HepG2 (cell line): ENCODE measurements at regions not wholly inside any gene's neighbourhood (a gene's known extent, or its start where the extent isn't known, plus 50 kb on each side); places are given as distances from the start of the nearest gene placed in this dataset.

Source experiments
- ATAC-seq: fragments of 200-7000 bp; cut with Tn5 transposase; 3 replicates; pipeline ENCODE4 v1.9.1; 2020; ENCODE audit warnings: mild to moderate bottlenecking, moderate library complexity
- BruUV-seq: library from RNA; stranded (reverse); fragments of 400-500 nt; replicated peaks from 2 replicates; lab custom pipeline; 2021; lab: Mats Ljungman, UMichigan
- CTCF ChIA-PET: fragments of 300-600 bp; formaldehyde crosslinking; extraction: SDS; loops from one replicate; lab custom pipeline; 2021; ENCODE audit warnings: low total read pairs, inconsistent platforms, low intra/inter-chr PET ratio; lab: Yijun Ruan, JAX
- POLR2A ChIA-PET: fragments of 350-600 bp; sonication (Branson Sonifier 250); formaldehyde crosslinking; loops from one replicate; lab custom pipeline; 2020; ENCODE audit warnings: antibody characterized with exemption, inconsistent platforms; lab: Yijun Ruan, JAX
- DNase-seq: peaks from one replicate; pipeline ENCODE4 v3.0.0-alpha.2; 2015; ENCODE audit warnings: low spot score
- FAIRE-seq: peaks from 3 replicates; lab custom pipeline; 2011; peaks lifted over from hg19 to GRCh38; lab: Jason Lieb, UNC
- H2AFZ ChIP-seq: one replicate; pipeline ENCODE4 v1.6.1; 2011; ENCODE audit warnings: low read length, inconsistent platforms
- H3K27ac ChIP-seq: fragments of 300-600 bp; 3 replicates; pipeline ENCODE4 v1.8.0; 2011; ENCODE audit warnings: mixed run types, mild to moderate bottlenecking, mixed read lengths, low read length, inconsistent platforms; ENCODE audit not compliant: insufficient read depth; ENCODE audit errors: extremely low read length
- H3K27me3 ChIP-seq, 2 experiments: fragments of 200-600 bp in 1 of 2; 2 replicates in 1 of 2; 3 replicates in 1 of 2; pipeline versions ENCODE4 v1.6.0 to v1.8.0; 2011; ENCODE audit warnings: low read length in 2 of 2, mild to moderate bottlenecking in 2 of 2, moderate library complexity in 2 of 2, inconsistent platforms in 1 of 2; ENCODE audit not compliant: insufficient read depth in 2 of 2, control insufficient read depth in 1 of 2
- H3K36me3 ChIP-seq, 2 experiments: fragments of 200-600 bp in 1 of 2; replicated peaks in 1 of 2; 2 replicates in 1 of 2; 3 replicates in 1 of 2; pipeline versions ENCODE4 v1.5.1 to v1.8.0; 2011; ENCODE audit warnings: low read length in 2 of 2, inconsistent platforms in 1 of 2; ENCODE audit not compliant: insufficient read depth in 2 of 2, control insufficient read depth in 1 of 2
- H3K4me1 ChIP-seq: 2 replicates; pipeline ENCODE4 v1.5.1; 2012; ENCODE audit warnings: low read length, inconsistent platforms; ENCODE audit not compliant: insufficient read depth
- H3K4me2 ChIP-seq: 2 replicates; pipeline ENCODE4 v1.6.0; 2011; ENCODE audit warnings: low read depth, low read length, inconsistent platforms
- H3K4me3 ChIP-seq, 3 experiments: fragments of 200-600 bp in 1 of 3; sonication (generic), shearing (Covaris generic) in 1 of 3; replicated peaks in 1 of 3; 2 replicates each; pipeline ENCODE4 v1.5.1; 2011 to 2016; ENCODE audit warnings: low read length in 3 of 3, inconsistent platforms in 2 of 3, low read depth in 2 of 3, mild to moderate bottlenecking in 2 of 3, control low read depth in 1 of 3, mixed read lengths in 1 of 3; ENCODE audit not compliant: insufficient read depth in 1 of 3
- H3K79me2 ChIP-seq: one replicate; pipeline ENCODE4 v1.6.1; 2011; ENCODE audit warnings: low read length, inconsistent platforms; ENCODE audit not compliant: insufficient read depth
- H3K9ac ChIP-seq: 2 replicates; pipeline ENCODE4 v1.6.0; 2011; ENCODE audit warnings: mild to moderate bottlenecking, low read depth, low read length, inconsistent platforms; ENCODE audit not compliant: insufficient read depth
- H3K9me3 ChIP-seq: 2 replicates; pipeline ENCODE4 v1.5.1; 2012; ENCODE audit warnings: mild to moderate bottlenecking, low read length
- H4K20me1 ChIP-seq: 2 replicates; pipeline ENCODE4 v1.6.0; 2011; ENCODE audit warnings: inconsistent platforms, mild to moderate bottlenecking, low read length, moderate library complexity; ENCODE audit not compliant: insufficient read depth
- HDAC1 ChIP-seq: sonication (generic); formaldehyde crosslinking; IDR thresholded peaks from 2 replicates; pipeline ENCODE4 v1.5.1; 2020; ENCODE audit warnings: mild to moderate bottlenecking, missing genetic modification reagents
- HNF4G ChIP-seq, 2 experiments: sonication (generic) in 1 of 2; formaldehyde crosslinking in 1 of 2; IDR thresholded peaks; 2 replicates each; pipeline versions ENCODE4 v1.4.0 to v1.6.1; 2011 to 2020; ENCODE audit warnings: borderline replicate concordance in 2 of 2, low read depth in 2 of 2, mild to moderate bottlenecking in 2 of 2, low read length in 1 of 2, missing genetic modification reagents in 1 of 2, moderate library complexity in 1 of 2
- NFE2 ChIP-seq: sonication (generic); formaldehyde crosslinking; IDR thresholded peaks from 2 replicates; pipeline ENCODE4 v1.4.0; 2020; ENCODE audit warnings: missing genetic modification reagents
- POGZ ChIP-seq: sonication (generic); formaldehyde crosslinking; IDR thresholded peaks from 2 replicates; pipeline ENCODE4 v1.4.0; 2020; ENCODE audit warnings: mild to moderate bottlenecking, missing genetic modification reagents
- ZNF17 ChIP-seq: sonication (generic); formaldehyde crosslinking; IDR thresholded peaks from 2 replicates; pipeline ENCODE4 v1.5.0; 2020; ENCODE audit warnings: mild to moderate bottlenecking, missing genetic modification reagents
- ZNF205 ChIP-seq: IDR thresholded peaks from 2 replicates; pipeline ENCODE4 v1.6.1; 2018; ENCODE audit warnings: missing biosample characterization, missing genetic modification reagents
- ZNF224 ChIP-seq: sonication (generic); formaldehyde crosslinking; IDR thresholded peaks from 2 replicates; pipeline ENCODE4 v1.5.0; 2020; ENCODE audit warnings: mild to moderate bottlenecking, missing genetic modification reagents
- ZNF33B ChIP-seq: sonication (generic); formaldehyde crosslinking; IDR thresholded peaks from 2 replicates; pipeline ENCODE4 v1.5.1; 2020; ENCODE audit warnings: mild to moderate bottlenecking, missing genetic modification reagents
- ZSCAN12 ChIP-seq: sonication (generic); formaldehyde crosslinking; IDR thresholded peaks from 2 replicates; pipeline ENCODE4 v1.9.0; 2021; ENCODE audit warnings: mild to moderate bottlenecking, missing genetic modification reagents
- WGBS: methylation state at CpG from one replicate; pipeline ENCODE4 v1.1.6; 2017; ENCODE audit warnings: low lambda C conversion rate; 5-methylcytosine and 5-hydroxymethylcytosine counted together
- in situ Hi-C: cut with HindIII; loops from 2 replicates; pipeline ENCODE4 v1.10.0; 2017; ENCODE audit warnings: low pct_unique_long_range_greater_than_20kb; ENCODE audit not compliant: extremely low pct_ligation_motif_present
- intact Hi-C: fragments of 100-400 bp; cut with micrococcal nuclease; formaldehyde crosslinking; loops from one replicate; pipeline ENCODE4 v1.10.0; 2022; ENCODE audit not compliant: unreplicated experiment
- TF ChIP-seq, protein P1 (sequence below): sonication (generic); formaldehyde crosslinking; IDR thresholded peaks from 2 replicates; pipeline ENCODE4 v1.8.1; 2022; ENCODE audit warnings: low read depth, mild to moderate bottlenecking, missing genetic modification reagents
- TF ChIP-seq, protein P2 (sequence below): sonication (generic); formaldehyde crosslinking; IDR thresholded peaks from 2 replicates; pipeline ENCODE4 v1.5.0; 2020; ENCODE audit warnings: mild to moderate bottlenecking, missing genetic modification reagents

- no peaks in the 10 kb centered on the region; a peak in 1 of 5 replicates for H3K27me3 ChIP-seq
- FAIRE-seq: no peak
- no peak overlapping the region for H3K27ac ChIP-seq
- TF ChIP-seq, protein P1, sequence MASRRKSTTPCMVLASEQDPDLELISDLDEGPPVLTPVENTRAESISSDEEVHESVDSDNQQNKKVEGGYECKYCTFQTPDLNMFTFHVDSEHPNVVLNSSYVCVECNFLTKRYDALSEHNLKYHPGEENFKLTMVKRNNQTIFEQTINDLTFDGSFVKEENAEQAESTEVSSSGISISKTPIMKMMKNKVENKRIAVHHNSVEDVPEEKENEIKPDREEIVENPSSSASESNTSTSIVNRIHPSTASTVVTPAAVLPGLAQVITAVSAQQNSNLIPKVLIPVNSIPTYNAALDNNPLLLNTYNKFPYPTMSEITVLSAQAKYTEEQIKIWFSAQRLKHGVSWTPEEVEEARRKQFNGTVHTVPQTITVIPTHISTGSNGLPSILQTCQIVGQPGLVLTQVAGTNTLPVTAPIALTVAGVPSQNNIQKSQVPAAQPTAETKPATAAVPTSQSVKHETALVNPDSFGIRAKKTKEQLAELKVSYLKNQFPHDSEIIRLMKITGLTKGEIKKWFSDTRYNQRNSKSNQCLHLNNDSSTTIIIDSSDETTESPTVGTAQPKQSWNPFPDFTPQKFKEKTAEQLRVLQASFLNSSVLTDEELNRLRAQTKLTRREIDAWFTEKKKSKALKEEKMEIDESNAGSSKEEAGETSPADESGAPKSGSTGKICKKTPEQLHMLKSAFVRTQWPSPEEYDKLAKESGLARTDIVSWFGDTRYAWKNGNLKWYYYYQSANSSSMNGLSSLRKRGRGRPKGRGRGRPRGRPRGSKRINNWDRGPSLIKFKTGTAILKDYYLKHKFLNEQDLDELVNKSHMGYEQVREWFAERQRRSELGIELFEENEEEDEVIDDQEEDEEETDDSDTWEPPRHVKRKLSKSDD: no peak
- TF ChIP-seq POGZ (CRISPR knock-in tag) (no peak), ZNF33B (CRISPR knock-in tag) (no peak), HNF4G (IDR thresholded peaks at IDR 0.05; ENCODE audit: borderline replicate concordance, low read depth, low read length) (no peak), HNF4G (CRISPR knock-in tag; IDR thresholded peaks at IDR 0.05; ENCODE audit: borderline replicate concordance, low read depth) (no peak), ZNF224 (CRISPR knock-in tag) (no peak), ZNF205 (CRISPR knock-in tag) (no peak), ZSCAN12 (CRISPR knock-in tag) (no peak), NFE2 (no peak), HDAC1 (no peak), ZNF17 (CRISPR knock-in tag) (no peak)
- TF ChIP-seq, protein P2, sequence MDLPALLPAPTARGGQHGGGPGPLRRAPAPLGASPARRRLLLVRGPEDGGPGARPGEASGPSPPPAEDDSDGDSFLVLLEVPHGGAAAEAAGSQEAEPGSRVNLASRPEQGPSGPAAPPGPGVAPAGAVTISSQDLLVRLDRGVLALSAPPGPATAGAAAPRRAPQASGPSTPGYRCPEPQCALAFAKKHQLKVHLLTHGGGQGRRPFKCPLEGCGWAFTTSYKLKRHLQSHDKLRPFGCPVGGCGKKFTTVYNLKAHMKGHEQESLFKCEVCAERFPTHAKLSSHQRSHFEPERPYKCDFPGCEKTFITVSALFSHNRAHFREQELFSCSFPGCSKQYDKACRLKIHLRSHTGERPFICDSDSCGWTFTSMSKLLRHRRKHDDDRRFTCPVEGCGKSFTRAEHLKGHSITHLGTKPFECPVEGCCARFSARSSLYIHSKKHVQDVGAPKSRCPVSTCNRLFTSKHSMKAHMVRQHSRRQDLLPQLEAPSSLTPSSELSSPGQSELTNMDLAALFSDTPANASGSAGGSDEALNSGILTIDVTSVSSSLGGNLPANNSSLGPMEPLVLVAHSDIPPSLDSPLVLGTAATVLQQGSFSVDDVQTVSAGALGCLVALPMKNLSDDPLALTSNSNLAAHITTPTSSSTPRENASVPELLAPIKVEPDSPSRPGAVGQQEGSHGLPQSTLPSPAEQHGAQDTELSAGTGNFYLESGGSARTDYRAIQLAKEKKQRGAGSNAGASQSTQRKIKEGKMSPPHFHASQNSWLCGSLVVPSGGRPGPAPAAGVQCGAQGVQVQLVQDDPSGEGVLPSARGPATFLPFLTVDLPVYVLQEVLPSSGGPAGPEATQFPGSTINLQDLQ (CRISPR knock-in tag): no peak
- TF ChIP-seq, all 625 proteins: peak for 0
- Histone ChIP-seq H3K9me3 (no peaks in the 10 kb centered on the region), H3K36me3 (no peaks in the 10 kb centered on the region), H3K4me3 (no peak overlapping the region), H3K79me2 (no peaks in the 10 kb centered on the region), H3K9ac (no peak overlapping the region), H3K4me2 (no peak overlapping the region), H3K4me1 (no peaks in the 10 kb centered on the region), H2AFZ (no peak overlapping the region), H4K20me1 (no peaks in the 10 kb centered on the region)
- in situ Hi-C loops (no loop called here), intact Hi-C loops (no loop called here)
- BruUV-seq: no TSS peak
- ATAC-seq: no peak
- WGBS: 0% methylated on average over 4 of the region's 4 CpGs
- no peak for DNase-seq
- ChIA-PET POLR2A (no interaction called here), CTCF (no interaction called here)
Measured at GRCh38 chr4:136740326-136740725, 792.0 kb downstream of the PCDH18 start.
